ENCODE measurements at regions not wholly inside any gene's neighbourhood (a gene's known extent, or its start where the extent isn't known, plus 50 kb on each side); places are given as distances from the start of the nearest gene placed in this dataset.

- no peak for DNase-seq
These were observed 382.9 kb downstream of the HNRNPD start for GRCh38 chr4:81990898-81991297.

- DNase-seq, result no peak
These were observed 383.6 kb downstream of the HNRNPD start for GRCh38 chr4:81990211-81990610.

- DNase-seq, result no peak
These were observed 384.6 kb downstream of the HNRNPD start for GRCh38 chr4:81989202-81989601.

GRCh38 chr4:81988178-81988577, 385.6 kb downstream of the HNRNPD start:
- DNase-seq, result no peak

GRCh38 chr4:81984746-81985145, 389.0 kb downstream of the HNRNPD start:
- no peak for DNase-seq

GRCh38 chr4:81982846-81983540, 390.8 kb downstream of the HNRNPD start:
- no peak for DNase-seq

- DNase-seq, result no peak
These were observed 392.6 kb downstream of the HNRNPD start for GRCh38 chr4:81981218-81981617.

- no peak for DNase-seq
These were observed 399.3 kb downstream of the HNRNPD start for GRCh38 chr4:81974523-81974922.

- DNase-seq, result no peak
These were observed 402.0 kb downstream of the HNRNPD start for GRCh38 chr4:81971637-81972381.

GRCh38 chr4:81971061-81971460, 402.7 kb downstream of the HNRNPD start:
- DNase-seq, result no peak

GRCh38 chr4:81970454-81970853, 403.3 kb downstream of the HNRNPD start:
- DNase-seq, result no peak

GRCh38 chr4:81966676-81967075, 407.1 kb downstream of the HNRNPD start:
- no peak for DNase-seq

GRCh38 chr4:81965911-81966310, 407.9 kb downstream of the HNRNPD start:
- DNase-seq, result no peak

- DNase-seq, result no peak
These were observed 408.3 kb downstream of the HNRNPD start for GRCh38 chr4:81965454-81965853.

GRCh38 chr4:81963763-81964020, 410.1 kb downstream of the HNRNPD start:
- no peak for DNase-seq

- no peak for DNase-seq
These were observed 410.6 kb downstream of the HNRNPD start for GRCh38 chr4:81963015-81963762.

- no peak for DNase-seq
These were observed 412.8 kb downstream of the HNRNPD start for GRCh38 chr4:81960961-81961360.

GRCh38 chr4:81954271-81954670, 419.5 kb downstream of the HNRNPD start:
- no peak for DNase-seq

- no peak for DNase-seq
These were observed 421.8 kb downstream of the HNRNPD start for GRCh38 chr4:81951891-81952455.

GRCh38 chr4:81946996-81947395, 426.8 kb downstream of the HNRNPD start:
- DNase-seq, result no peak

- no peak for DNase-seq
These were observed 443.1 kb downstream of the HNRNPD start for GRCh38 chr4:81930506-81931238.

GRCh38 chr4:81923140-81923539, 450.7 kb downstream of the HNRNPD start:
- no peak for DNase-seq

- no peak for DNase-seq
These were observed 450.6 kb upstream of the RASGEF1B start for GRCh38 chr4:81922313-81922712.

Measured in CD4-positive, alpha-beta T cell treated with Interleukin-15 for 1 hour (primary cell).